SIG-M5 (cell line): ENCODE measurements at regions not wholly inside any gene's neighbourhood (a gene's known extent, or its start where the extent isn't known, plus 50 kb on each side); places are given as distances from the start of the nearest gene placed in this dataset.
"Not testable (repeated sequence)": the region's sequence is repeated elsewhere in the genome, so short reads cannot be mapped to it uniquely, and the experiment has no call there.

Source experiments
- DNase-seq: peaks from one replicate; lab custom pipeline; 2025; lab: John Stamatoyannopoulos, UW

GRCh38 chrX:109172091-109172602 lies 309.7 kb downstream of the GUCY2F start:
- DNase-seq = no peak

GRCh38 chrX:109155161-109155560 lies 326.7 kb downstream of the GUCY2F start:
- no peak for DNase-seq

GRCh38 chrX:109144173-109144572 lies 337.7 kb downstream of the GUCY2F start:
- DNase-seq = not testable (repeated sequence)

GRCh38 chrX:109140463-109140862 lies 341.4 kb downstream of the GUCY2F start:
- DNase-seq = no peak

GRCh38 chrX:109134777-109135176 lies 347.1 kb downstream of the GUCY2F start:
- DNase-seq = no peak

GRCh38 chrX:109125304-109125703 lies 356.6 kb downstream of the GUCY2F start:
- no peak for DNase-seq

- DNase-seq = no peak
Observed at GRCh38 chrX:109089359-109089758, 353.0 kb upstream of the IRS4 start.

- DNase-seq = no peak
Observed at GRCh38 chrX:109077788-109078187, 341.4 kb upstream of the IRS4 start.

GRCh38 chrX:109054181-109054581 lies 317.8 kb upstream of the IRS4 start:
- not testable (repeated sequence) for DNase-seq

GRCh38 chrX:109049903-109050302 lies 313.5 kb upstream of the IRS4 start:
- no peak for DNase-seq

GRCh38 chrX:109049416-109049815 lies 313.1 kb upstream of the IRS4 start:
- DNase-seq = no peak

- DNase-seq = no peak
Observed at GRCh38 chrX:109040057-109040456, 303.7 kb upstream of the IRS4 start.

GRCh38 chrX:109036624-109037023 lies 300.3 kb upstream of the IRS4 start:
- no peak for DNase-seq

GRCh38 chrX:108993909-108994308 lies 257.5 kb upstream of the IRS4 start:
- no peak for DNase-seq

- not testable (repeated sequence) for DNase-seq
Observed at GRCh38 chrX:108972899-108973298, 236.5 kb upstream of the IRS4 start.

GRCh38 chrX:108947205-108947604 lies 210.8 kb upstream of the IRS4 start:
- no peak for DNase-seq

GRCh38 chrX:108946531-108946930 lies 210.2 kb upstream of the IRS4 start:
- no peak for DNase-seq

GRCh38 chrX:108945883-108946523 lies 209.6 kb upstream of the IRS4 start:
- DNase-seq = no peak

GRCh38 chrX:108914791-108915190 lies 178.4 kb upstream of the IRS4 start:
- DNase-seq = no peak

- DNase-seq = not testable (repeated sequence)
Observed at GRCh38 chrX:108903831-108904230, 167.5 kb upstream of the IRS4 start.

- no peak for DNase-seq
Observed at GRCh38 chrX:108900333-108900732, 164.0 kb upstream of the IRS4 start.

- not testable (repeated sequence) for DNase-seq
Observed at GRCh38 chrX:108896349-108896748, 160.0 kb upstream of the IRS4 start.

GRCh38 chrX:108892501-108892900 lies 156.1 kb upstream of the IRS4 start:
- no peak for DNase-seq

GRCh38 chrX:108875548-108875947 lies 139.2 kb upstream of the IRS4 start:
- no peak for DNase-seq
